CD4-positive, CD25-positive, alpha-beta regulatory T cell (primary cell): ENCODE measurements at regions not wholly inside any gene's neighbourhood (a gene's known extent, or its start where the extent isn't known, plus 50 kb on each side); places are given as distances from the start of the nearest gene placed in this dataset.

Experiments
- ATAC-seq, 2 donors: fragments of 150-1000 bp; cut with Tn5 transposase; one replicate each; pipeline ENCODE4 v1.10.0; 2021; ENCODE audit warnings: low read depth in 2 of 2, moderate number of reproducible peaks in 2 of 2, moderate library complexity in 1 of 2
- DNase-seq, 3 donors: peaks; one replicate each; pipeline versions ENCODE4 v3.0.0 to v3.0.0-alpha.2; 2012 to 2022; ENCODE audit warnings: mixed read lengths in 1 of 3
- H3K27ac ChIP-seq: one replicate; pipeline ENCODE4 v1.7.0; 2013; ENCODE audit warnings: mild to moderate bottlenecking, low read length; ENCODE audit not compliant: insufficient read depth, poor library complexity, severe bottlenecking
- H3K27me3 ChIP-seq: one replicate; pipeline ENCODE4 v1.7.0; 2013; ENCODE audit warnings: low read length; ENCODE audit not compliant: control insufficient read depth, insufficient read depth
- H3K36me3 ChIP-seq: one replicate; pipeline ENCODE4 v1.7.0; 2013; ENCODE audit warnings: mild to moderate bottlenecking, low read length, moderate library complexity; ENCODE audit not compliant: control insufficient read depth, insufficient read depth
- H3K4me1 ChIP-seq: 2 replicates; pipeline ENCODE4 v1.7.0; 2013; ENCODE audit warnings: mild to moderate bottlenecking, low read length; ENCODE audit not compliant: insufficient read depth, control insufficient read depth, poor library complexity, severe bottlenecking
- H3K4me3 ChIP-seq: one replicate; pipeline ENCODE4 v1.7.0; 2013; ENCODE audit warnings: low read depth, mild to moderate bottlenecking, low read length, moderate library complexity
- H3K9me3 ChIP-seq, 2 experiments: 1 replicate in 1 of 2; 2 replicates in 1 of 2; pipeline ENCODE4 v1.7.0; 2013; ENCODE audit warnings: low read length in 2 of 2, mild to moderate bottlenecking in 1 of 2, moderate library complexity in 1 of 2; ENCODE audit not compliant: control insufficient read depth in 2 of 2
- H3K27ac Mint-ChIP-seq, 3 donors: one replicate each; pipeline ENCODE4 v1.8.0; 2020 to 2022; ENCODE audit warnings: mild to moderate bottlenecking in 3 of 3, mixed read lengths in 3 of 3, moderate library complexity in 2 of 3
- H3K27me3 Mint-ChIP-seq: one replicate; pipeline ENCODE4 v1.8.0; 2022; ENCODE audit warnings: mild to moderate bottlenecking, mixed read lengths
- H3K36me3 Mint-ChIP-seq: one replicate; pipeline ENCODE4 v1.8.0; 2020; ENCODE audit warnings: mixed read lengths
- H3K4me1 Mint-ChIP-seq, 4 donors: one replicate each; pipeline ENCODE4 v1.8.0; 2020 to 2022; ENCODE audit warnings: mixed read lengths in 4 of 4, mild to moderate bottlenecking in 1 of 4
- H3K4me3 Mint-ChIP-seq, 4 donors: one replicate each; pipeline ENCODE4 v1.8.0; 2020 to 2022; ENCODE audit warnings: mild to moderate bottlenecking in 4 of 4, mixed read lengths in 4 of 4, moderate library complexity in 3 of 4
- H3K9me3 Mint-ChIP-seq, 7 donors: one replicate each; pipeline ENCODE4 v1.8.0; 2020 to 2022; ENCODE audit warnings: mixed read lengths in 7 of 7, mild to moderate bottlenecking in 3 of 7, moderate library complexity in 2 of 7

- Mint-ChIP-seq H3K36me3 (no peaks in the 10 kb centered on the region), H3K4me3 (no peak overlapping the region), H3K9me3 (peaks cover 0 to 10% (median 2%) of the 10 kb centered on the region in 7 donors), H3K4me1 (no peaks in the 10 kb centered on the region), H3K27me3 (no peaks in the 10 kb centered on the region), H3K27ac (no peak overlapping the region)
- ATAC-seq (no peak), DNase-seq (no peak)
- Histone ChIP-seq H3K4me1 (no peaks in the 10 kb centered on the region), H3K27ac (no peak overlapping the region), H3K4me3 (no peak overlapping the region), H3K27me3 (no peaks in the 10 kb centered on the region), H3K36me3 (no peaks in the 10 kb centered on the region), H3K9me3 (peaks cover 0 to 3% of the 10 kb centered on the region in 2 experiments)
Observed at GRCh38 chr6:22401206-22401605, 104.4 kb upstream of the PRL start.

- H3K27ac Mint-ChIP-seq = no peak overlapping the region
- H3K27me3 Mint-ChIP-seq = no peaks in the 10 kb centered on the region
- H3K36me3 Mint-ChIP-seq = no peaks in the 10 kb centered on the region
- H3K4me1 Mint-ChIP-seq = no peaks in the 10 kb centered on the region
- H3K9me3 ChIP-seq = peaks cover 0 to 3% of the 10 kb centered on the region in 2 experiments
- peaks cover 0 to 10% (median 3%) of the 10 kb centered on the region in 7 donors for H3K9me3 Mint-ChIP-seq
- H3K4me1 ChIP-seq = no peaks in the 10 kb centered on the region
- no peaks in the 10 kb centered on the region for H3K27me3 ChIP-seq
- no peak overlapping the region for H3K4me3 ChIP-seq
- no peak for ATAC-seq
- DNase-seq = no peak
- no peak overlapping the region for H3K4me3 Mint-ChIP-seq
- no peak overlapping the region for H3K27ac ChIP-seq
- no peaks in the 10 kb centered on the region for H3K36me3 ChIP-seq
Observed at GRCh38 chr6:22401932-22402331, 105.1 kb upstream of the PRL start.

GRCh38 chr6:22409486-22409885 lies 112.7 kb upstream of the PRL start:
- H3K4me1 Mint-ChIP-seq = no peaks in the 10 kb centered on the region
- Histone ChIP-seq H3K4me1 (no peaks in the 10 kb centered on the region), H3K27me3 (no peaks in the 10 kb centered on the region), H3K36me3 (no peaks in the 10 kb centered on the region), H3K27ac (no peak overlapping the region), H3K9me3 (no peaks in the 10 kb centered on the region), H3K4me3 (no peak overlapping the region)
- H3K27me3 Mint-ChIP-seq = no peaks in the 10 kb centered on the region
- H3K27ac Mint-ChIP-seq = no peak overlapping the region
- H3K36me3 Mint-ChIP-seq = no peaks in the 10 kb centered on the region
- ATAC-seq (no peak), DNase-seq (no peak)
- peaks cover 0 to 5% (median 1%) of the 10 kb centered on the region in 7 donors for H3K9me3 Mint-ChIP-seq
- no peak overlapping the region for H3K4me3 Mint-ChIP-seq

GRCh38 chr6:22411376-22412105 lies 114.7 kb upstream of the PRL start:
- ATAC-seq (no peak), DNase-seq (no peak)
- H3K9me3 ChIP-seq = no peaks in the 10 kb centered on the region
- H3K27me3 ChIP-seq = no peaks in the 10 kb centered on the region
- Mint-ChIP-seq H3K27ac (no peak overlapping the region), H3K4me1 (no peaks in the 10 kb centered on the region), H3K27me3 (no peaks in the 10 kb centered on the region), H3K4me3 (no peak overlapping the region), H3K36me3 (no peaks in the 10 kb centered on the region), H3K9me3 (peaks cover 0 to 5% (median 0%) of the 10 kb centered on the region in 7 donors)
- no peaks in the 10 kb centered on the region for H3K36me3 ChIP-seq
- H3K27ac ChIP-seq = no peak overlapping the region
- H3K4me3 ChIP-seq = no peak overlapping the region
- H3K4me1 ChIP-seq = no peaks in the 10 kb centered on the region

DNA sequence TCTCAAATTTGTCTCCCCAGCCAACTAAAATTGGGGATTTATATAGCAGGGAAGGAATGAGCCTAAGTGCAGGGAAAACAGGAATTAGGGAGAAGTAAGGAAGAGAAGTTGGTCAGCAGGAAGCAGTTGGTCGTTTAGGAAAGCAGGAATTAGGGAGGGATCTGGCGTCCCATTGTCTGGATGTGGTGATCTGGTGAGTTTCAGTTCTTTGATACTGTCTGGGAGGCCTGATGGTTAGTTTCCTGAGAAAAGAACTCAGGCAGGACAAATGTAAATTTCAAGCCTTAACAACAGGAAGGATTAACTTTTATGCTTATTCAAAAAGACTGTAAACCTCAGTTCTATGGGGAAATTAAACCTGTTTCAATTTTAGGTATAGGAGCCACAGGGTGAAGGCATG lies 116.2 kb upstream of the PRL start:
- ATAC-seq (no peak), DNase-seq (no peak)
- H3K27me3 ChIP-seq = no peaks in the 10 kb centered on the region
- H3K27ac ChIP-seq = no peak overlapping the region
- H3K9me3 ChIP-seq = no peaks in the 10 kb centered on the region
- no peak overlapping the region for H3K4me3 Mint-ChIP-seq
- H3K27ac Mint-ChIP-seq = no peak overlapping the region
- no peaks in the 10 kb centered on the region for H3K27me3 Mint-ChIP-seq
- H3K4me1 ChIP-seq = no peaks in the 10 kb centered on the region
- H3K36me3 ChIP-seq = no peaks in the 10 kb centered on the region
- peaks cover 0 to 5% (median 0%) of the 10 kb centered on the region in 7 donors for H3K9me3 Mint-ChIP-seq
- H3K4me3 ChIP-seq = no peak overlapping the region
- H3K4me1 Mint-ChIP-seq = no peaks in the 10 kb centered on the region
- H3K36me3 Mint-ChIP-seq = no peaks in the 10 kb centered on the region

DNA sequence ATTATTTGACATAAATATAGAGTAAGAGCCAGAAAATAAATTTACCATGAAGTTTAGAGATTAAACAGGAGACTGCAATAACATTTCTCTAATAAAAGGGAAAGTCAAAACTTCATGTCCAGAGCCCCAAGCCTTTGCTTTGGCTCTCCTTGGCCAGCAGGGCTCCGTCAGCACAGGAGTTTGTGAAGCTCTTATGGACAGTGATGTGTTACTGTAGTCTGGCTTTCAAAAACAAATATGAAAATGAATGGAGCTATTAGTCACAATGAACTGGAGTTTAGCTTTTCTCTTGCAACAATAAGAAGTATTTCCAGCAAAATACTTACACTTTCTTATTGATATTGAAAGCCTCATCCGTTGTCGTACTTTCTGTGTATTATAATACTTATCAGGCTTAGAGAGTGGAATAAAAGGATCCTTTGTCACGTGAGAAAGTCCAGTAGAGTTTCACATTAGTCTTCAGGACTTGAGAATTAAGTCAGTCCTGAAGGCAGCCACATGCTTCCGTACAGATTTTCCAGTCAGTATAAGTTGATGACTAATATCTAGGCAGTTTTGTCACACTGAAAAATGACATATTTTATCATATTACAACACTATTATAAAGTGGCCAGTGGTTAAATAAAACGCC lies 117.0 kb upstream of the PRL start:
- H3K36me3 ChIP-seq = no peaks in the 10 kb centered on the region
- H3K27me3 ChIP-seq = no peaks in the 10 kb centered on the region
- DNase-seq = no peak
- H3K27ac ChIP-seq = no peak overlapping the region
- no peaks in the 10 kb centered on the region for H3K4me1 ChIP-seq
- no peak for ATAC-seq
- Mint-ChIP-seq H3K4me3 (no peak overlapping the region), H3K27me3 (no peaks in the 10 kb centered on the region), H3K27ac (no peak overlapping the region), H3K36me3 (no peaks in the 10 kb centered on the region), H3K9me3 (peaks cover 0 to 12% (median under 1%) of the 10 kb centered on the region in 7 donors), H3K4me1 (no peaks in the 10 kb centered on the region)
- H3K9me3 ChIP-seq = peaks cover 0 to 3% of the 10 kb centered on the region in 2 experiments
- H3K4me3 ChIP-seq = no peak overlapping the region

GRCh38 chr6:22418714-22419113 lies 121.9 kb upstream of the PRL start:
- no peak overlapping the region for H3K27ac Mint-ChIP-seq
- Histone ChIP-seq H3K9me3 (peaks cover 5 to 6% of the 10 kb centered on the region in 2 experiments), H3K4me1 (no peaks in the 10 kb centered on the region), H3K36me3 (no peaks in the 10 kb centered on the region), H3K27me3 (no peaks in the 10 kb centered on the region), H3K27ac (no peak overlapping the region), H3K4me3 (no peak overlapping the region)
- H3K27me3 Mint-ChIP-seq = no peaks in the 10 kb centered on the region
- no peak for ATAC-seq
- no peak overlapping the region for H3K4me3 Mint-ChIP-seq
- no peak for DNase-seq
- H3K4me1 Mint-ChIP-seq = no peaks in the 10 kb centered on the region
- H3K36me3 Mint-ChIP-seq = no peaks in the 10 kb centered on the region
- H3K9me3 Mint-ChIP-seq = peaks cover 0 to 18% (median 3%) of the 10 kb centered on the region in 7 donors

- H3K27ac Mint-ChIP-seq = no peak overlapping the region
- H3K9me3 ChIP-seq = peaks cover 5 to 6% of the 10 kb centered on the region in 2 experiments
- no peak overlapping the region for H3K4me3 ChIP-seq
- ATAC-seq (no peak), DNase-seq (no peak)
- no peaks in the 10 kb centered on the region for H3K4me1 Mint-ChIP-seq
- H3K4me1 ChIP-seq = no peaks in the 10 kb centered on the region
- H3K27me3 Mint-ChIP-seq = no peaks in the 10 kb centered on the region
- no peaks in the 10 kb centered on the region for H3K36me3 ChIP-seq
- H3K4me3 Mint-ChIP-seq = no peak overlapping the region
- no peaks in the 10 kb centered on the region for H3K36me3 Mint-ChIP-seq
- H3K9me3 Mint-ChIP-seq = peaks cover 0 to 17% (median 7%) of the 10 kb centered on the region in 7 donors
- no peak overlapping the region for H3K27ac ChIP-seq
- H3K27me3 ChIP-seq = no peaks in the 10 kb centered on the region
Observed at GRCh38 chr6:22421198-22421597, 124.4 kb upstream of the PRL start.
